BLaER1 (cell line): ENCODE measurements at regions not wholly inside any gene's neighbourhood (a gene's known extent, or its start where the extent isn't known, plus 50 kb on each side); places are given as distances from the start of the nearest gene placed in this dataset.
"Not testable (repeated sequence)": the region's sequence is repeated elsewhere in the genome, so short reads cannot be mapped to it uniquely, and the experiment has no call there.

Experiments used
- H3K27ac ChIP-seq: shearing (Covaris generic); formaldehyde crosslinking; 2 replicates; pipeline ENCODE4 v1.8.1; 2022
- H3K27me3 ChIP-seq: shearing (Covaris generic); formaldehyde crosslinking; 2 replicates; pipeline ENCODE4 v1.8.1; 2022
- H3K36me3 ChIP-seq: shearing (Covaris generic); formaldehyde crosslinking; 2 replicates; pipeline ENCODE4 v1.8.1; 2022
- H3K4me1 ChIP-seq: shearing (Covaris generic); formaldehyde crosslinking; 2 replicates; pipeline ENCODE4 v1.8.1; 2022
- H3K4me2 ChIP-seq: shearing (Covaris generic); formaldehyde crosslinking; 2 replicates; pipeline ENCODE4 v1.8.1; 2022
- H3K4me3 ChIP-seq: shearing (Covaris generic); formaldehyde crosslinking; 2 replicates; pipeline ENCODE4 v1.8.1; 2022
- H3K9ac ChIP-seq: shearing (Covaris generic); formaldehyde crosslinking; 2 replicates; pipeline ENCODE4 v1.8.1; 2022
- H3K9me3 ChIP-seq: shearing (Covaris generic); formaldehyde crosslinking; 2 replicates; pipeline ENCODE4 v1.8.1; 2022
- H4K20me1 ChIP-seq: shearing (Covaris generic); formaldehyde crosslinking; 2 replicates; pipeline ENCODE4 v1.8.1; 2022
- Cebpa-rat ChIP-seq: shearing (Covaris generic); IDR thresholded peaks from 2 replicates; pipeline ENCODE4 v1.8.1; 2022

GRCh38 chrX:116781926-116782325 is 319.1 kb upstream of the CT83 start:
- peaks cover 32% of the 10 kb centered on the region for H3K27me3 ChIP-seq
- H4K20me1 ChIP-seq: no peaks in the 10 kb centered on the region
- no peak for TF ChIP-seq Cebpa-rat
- no peak overlapping the region for H3K27ac ChIP-seq
- no peaks in the 10 kb centered on the region for H3K36me3 ChIP-seq
- no peaks in the 10 kb centered on the region for H3K4me1 ChIP-seq
- H3K4me2 ChIP-seq: no peak overlapping the region
- peaks cover 3% of the 10 kb centered on the region; the same call in 1 of the 2 replicates for H3K9me3 ChIP-seq
- H3K4me3 ChIP-seq: no peak overlapping the region
- no peak overlapping the region for H3K9ac ChIP-seq

GRCh38 chrX:116757491-116757890 is 294.7 kb upstream of the CT83 start:
- Histone ChIP-seq H3K4me3 (no peak overlapping the region), H3K27ac (no peak overlapping the region), H3K4me2 (no peak overlapping the region), H3K36me3 (no peaks in the 10 kb centered on the region), H3K27me3 (peaks cover 28% of the 10 kb centered on the region), H4K20me1 (no peaks in the 10 kb centered on the region), H3K9ac (no peak overlapping the region), H3K4me1 (no peaks in the 10 kb centered on the region), H3K9me3 (no peaks in the 10 kb centered on the region)
- no peak for TF ChIP-seq Cebpa-rat

GRCh38 chrX:116756958-116757357 is 294.2 kb upstream of the CT83 start:
- Histone ChIP-seq H3K4me1 (no peaks in the 10 kb centered on the region), H3K36me3 (no peaks in the 10 kb centered on the region), H3K9me3 (no peaks in the 10 kb centered on the region), H3K4me2 (no peak overlapping the region), H3K9ac (no peak overlapping the region), H4K20me1 (no peaks in the 10 kb centered on the region), H3K27ac (no peak overlapping the region), H3K27me3 (peaks cover 25% of the 10 kb centered on the region), H3K4me3 (no peak overlapping the region)
- TF ChIP-seq Cebpa-rat: no peak

GRCh38 chrX:116749943-116750342 is 287.2 kb upstream of the CT83 start:
- H4K20me1 ChIP-seq: no peaks in the 10 kb centered on the region
- no peaks in the 10 kb centered on the region for H3K36me3 ChIP-seq
- peaks cover 10% of the 10 kb centered on the region for H3K27me3 ChIP-seq
- H3K27ac ChIP-seq: no peak overlapping the region
- no peak overlapping the region for H3K4me2 ChIP-seq
- TF ChIP-seq Cebpa-rat: no peak
- no peak overlapping the region for H3K4me3 ChIP-seq
- no peaks in the 10 kb centered on the region for H3K4me1 ChIP-seq
- H3K9me3 ChIP-seq: no peaks in the 10 kb centered on the region
- H3K9ac ChIP-seq: no peak overlapping the region

- no peak overlapping the region for H3K27ac ChIP-seq
- no peaks in the 10 kb centered on the region for H3K4me1 ChIP-seq
- no peak overlapping the region for H3K9ac ChIP-seq
- H3K27me3 ChIP-seq: peaks cover 17% of the 10 kb centered on the region
- no peak overlapping the region for H3K4me2 ChIP-seq
- no peaks in the 10 kb centered on the region for H3K9me3 ChIP-seq
- H3K36me3 ChIP-seq: no peaks in the 10 kb centered on the region
- TF ChIP-seq Cebpa-rat: no peak
- no peak overlapping the region for H3K4me3 ChIP-seq
- no peaks in the 10 kb centered on the region for H4K20me1 ChIP-seq
Measured at GRCh38 chrX:116732214-116732613, 269.4 kb upstream of the CT83 start.

GRCh38 chrX:116726806-116727205 is 264.0 kb upstream of the CT83 start:
- H3K9ac ChIP-seq: no peak overlapping the region
- no peak overlapping the region for H3K4me3 ChIP-seq
- peaks cover 9% of the 10 kb centered on the region; the same call in 1 of the 2 replicates for H3K9me3 ChIP-seq
- H3K27ac ChIP-seq: no peak overlapping the region
- no peak for TF ChIP-seq Cebpa-rat
- no peak overlapping the region for H3K4me2 ChIP-seq
- H4K20me1 ChIP-seq: no peaks in the 10 kb centered on the region
- H3K27me3 ChIP-seq: peaks cover 35% of the 10 kb centered on the region
- H3K4me1 ChIP-seq: no peaks in the 10 kb centered on the region
- no peaks in the 10 kb centered on the region for H3K36me3 ChIP-seq

- Histone ChIP-seq H4K20me1 (no peaks in the 10 kb centered on the region), H3K9me3 (no peaks in the 10 kb centered on the region), H3K4me3 (no peak overlapping the region), H3K27ac (no peak overlapping the region), H3K27me3 (peaks cover 43% of the 10 kb centered on the region), H3K36me3 (no peaks in the 10 kb centered on the region), H3K4me2 (no peak overlapping the region), H3K4me1 (no peaks in the 10 kb centered on the region), H3K9ac (no peak overlapping the region)
- no peak for TF ChIP-seq Cebpa-rat
Measured at GRCh38 chrX:116694046-116694445, 231.3 kb upstream of the CT83 start.

- H3K4me3 ChIP-seq, H4K20me1 ChIP-seq: not testable (repeated sequence)
Measured at GRCh38 chrX:116679544-116679943, 216.8 kb upstream of the CT83 start.

GRCh38 chrX:116667346-116668134 is 204.8 kb upstream of the CT83 start:
- Histone ChIP-seq H3K9me3 (no peaks in the 10 kb centered on the region), H3K27ac (no peak overlapping the region), H3K4me1 (no peaks in the 10 kb centered on the region), H3K36me3 (no peaks in the 10 kb centered on the region), H3K4me2 (no peak overlapping the region), H3K4me3 (no peak overlapping the region), H3K9ac (no peak overlapping the region), H3K27me3 (peaks cover 25% of the 10 kb centered on the region; the same call in 1 of the 2 replicates), H4K20me1 (no peaks in the 10 kb centered on the region)
- TF ChIP-seq Cebpa-rat: no peak

More at GRCh38 chrX:116679544-116679943, 216.8 kb upstream of the CT83 start:
- not testable (repeated sequence) for H3K9ac ChIP-seq, H3K27ac ChIP-seq, H3K36me3 ChIP-seq, H3K4me2 ChIP-seq, H3K9me3 ChIP-seq, H3K4me1 ChIP-seq, H3K27me3 ChIP-seq

GRCh38 chrX:116657071-116657470 is 194.3 kb upstream of the CT83 start:
- Histone ChIP-seq H3K4me3 (no peak overlapping the region), H3K9ac (no peak overlapping the region), H3K9me3 (peaks cover 12% of the 10 kb centered on the region), H3K4me2 (no peak overlapping the region), H3K36me3 (no peaks in the 10 kb centered on the region), H3K4me1 (peaks cover 11% of the 10 kb centered on the region), H3K27ac (no peak overlapping the region), H4K20me1 (no peaks in the 10 kb centered on the region), H3K27me3 (peaks cover 8% of the 10 kb centered on the region; the same call in 1 of the 2 replicates)
- TF ChIP-seq Cebpa-rat: no peak

GRCh38 chrX:116628464-116628863 is 165.7 kb upstream of the CT83 start:
- Histone ChIP-seq H3K27me3 (no peaks in the 10 kb centered on the region), H3K27ac (no peak overlapping the region), H3K4me2 (no peak overlapping the region), H3K4me1 (no peaks in the 10 kb centered on the region), H4K20me1 (no peaks in the 10 kb centered on the region), H3K9ac (no peak overlapping the region), H3K4me3 (no peak overlapping the region), H3K36me3 (no peaks in the 10 kb centered on the region), H3K9me3 (no peaks in the 10 kb centered on the region)
- no peak for TF ChIP-seq Cebpa-rat
